OCI-LY3 (cell line): ENCODE measurements at regions not wholly inside any gene's neighbourhood (a gene's known extent, or its start where the extent isn't known, plus 50 kb on each side); places are given as distances from the start of the nearest gene placed in this dataset.

Experiments
- H2AFZ ChIP-seq: fragments of 200-600, 300-600 bp; shearing (Covaris generic); 2 replicates; pipeline ENCODE4 v1.6.0; 2014; ENCODE audit warnings: antibody characterized with exemption, low read depth, low read length
- H3K27ac ChIP-seq: fragments of 200-600, 300-600 bp; sonication (generic); 2 replicates; pipeline ENCODE4 v1.5.1; 2014; ENCODE audit warnings: mild to moderate bottlenecking, low read length, moderate library complexity, mixed read lengths
- H3K27me3 ChIP-seq: fragments of 200-600, 300-600 bp; sonication (generic); 2 replicates; pipeline ENCODE4 v1.6.1; 2014; ENCODE audit warnings: low read depth, low read length, mixed read lengths
- H3K36me3 ChIP-seq: fragments of 200-600, 300-600 bp; sonication (generic); replicated peaks from 2 replicates; pipeline ENCODE3; 2014; ENCODE audit warnings: low read depth, low read length, mixed read lengths
- H3K4me1 ChIP-seq: fragments of 300-600, 200-600 bp; sonication (generic); 2 replicates; pipeline ENCODE4 v1.6.1; 2014; ENCODE audit warnings: low read length, mixed read lengths
- H3K4me2 ChIP-seq: fragments of 200-600, 300-600 bp; sonication (generic); 2 replicates; pipeline ENCODE4 v1.6.1; 2014; ENCODE audit warnings: low read length, mixed read lengths
- H3K4me3 ChIP-seq: fragments of 300-600, 200-600 bp; sonication (generic); 2 replicates; pipeline ENCODE4 v1.5.1; 2014; ENCODE audit warnings: antibody characterized with exemption, mild to moderate bottlenecking, low read length, moderate library complexity
- H3K79me2 ChIP-seq: fragments of 300-600, 200-600 bp; shearing (Covaris generic); 2 replicates; pipeline ENCODE4 v1.6.1; 2014; ENCODE audit warnings: mild to moderate bottlenecking, low read length, mixed read lengths
- H3K9ac ChIP-seq: fragments of 300-600, 200-600 bp; shearing (Covaris generic); 2 replicates; pipeline ENCODE4 v1.6.0; 2014; ENCODE audit warnings: mild to moderate bottlenecking, low read length, moderate library complexity
- H3K9me3 ChIP-seq: fragments of 200-600, 300-600 bp; shearing (Covaris generic); 2 replicates; pipeline ENCODE4 v1.6.1; 2014; ENCODE audit warnings: low read length, mixed read lengths; ENCODE audit not compliant: insufficient read depth
- H4K20me1 ChIP-seq: fragments of 200-600, 300-600 bp; sonication (generic); 2 replicates; pipeline ENCODE4 v1.6.1; 2016; ENCODE audit warnings: low read length, mixed read lengths; ENCODE audit not compliant: insufficient read depth
- CTCF ChIP-seq: fragments of 200-600, 300-600 bp; sonication (generic); IDR thresholded peaks from 2 replicates; pipeline ENCODE4 v1.5.1; 2014; ENCODE audit warnings: antibody characterized with exemption, low read length, low read depth
- EZH2phosphoT487 ChIP-seq: fragments of 200-600 bp; shearing (Covaris generic); IDR thresholded peaks from 2 replicates; pipeline ENCODE4 v1.6.1; 2018; ENCODE audit warnings: antibody characterized with exemption, mixed run types, low read depth

- no peaks in the 10 kb centered on the region for H3K79me2 ChIP-seq
- TF ChIP-seq EZH2phosphoT487 (no peak), CTCF (no peak)
- H3K27me3 ChIP-seq: peaks cover 40% of the 10 kb centered on the region
- H3K27ac ChIP-seq: no peak overlapping the region
- H3K4me1 ChIP-seq: no peaks in the 10 kb centered on the region
- no peak overlapping the region for H3K4me2 ChIP-seq
- no peaks in the 10 kb centered on the region for H3K36me3 ChIP-seq
- no peak overlapping the region for H2AFZ ChIP-seq
- H3K9ac ChIP-seq: no peak overlapping the region
- no peaks in the 10 kb centered on the region for H4K20me1 ChIP-seq
- H3K4me3 ChIP-seq: no peak overlapping the region
- H3K9me3 ChIP-seq: no peaks in the 10 kb centered on the region
Observed at GRCh38 chr5:176733406-176734262, 76.7 kb upstream of the UNC5A start.

GRCh38 chr5:176734756-176735342 lies 75.5 kb upstream of the UNC5A start:
- Histone ChIP-seq H3K27ac (no peak overlapping the region), H3K79me2 (no peaks in the 10 kb centered on the region), H3K9me3 (no peaks in the 10 kb centered on the region), H3K4me2 (no peak overlapping the region), H3K4me3 (no peak overlapping the region), H4K20me1 (no peaks in the 10 kb centered on the region), H3K9ac (no peak overlapping the region), H3K36me3 (no peaks in the 10 kb centered on the region), H3K4me1 (no peaks in the 10 kb centered on the region), H3K27me3 (peaks cover 35% of the 10 kb centered on the region), H2AFZ (no peak overlapping the region)
- TF ChIP-seq EZH2phosphoT487 (no peak), CTCF (no peak)

GRCh38 chr5:176735383-176736265 lies 74.7 kb upstream of the UNC5A start:
- H3K79me2 ChIP-seq: no peaks in the 10 kb centered on the region
- H2AFZ ChIP-seq: no peak overlapping the region
- H4K20me1 ChIP-seq: no peaks in the 10 kb centered on the region
- no peak overlapping the region for H3K9ac ChIP-seq
- H3K4me1 ChIP-seq: no peaks in the 10 kb centered on the region
- H3K27me3 ChIP-seq: peaks cover 32% of the 10 kb centered on the region
- H3K4me2 ChIP-seq: no peak overlapping the region
- H3K9me3 ChIP-seq: no peaks in the 10 kb centered on the region
- no peaks in the 10 kb centered on the region for H3K36me3 ChIP-seq
- no peak for TF ChIP-seq CTCF
- TF ChIP-seq EZH2phosphoT487: no peak
- no peak overlapping the region for H3K27ac ChIP-seq
- H3K4me3 ChIP-seq: no peak overlapping the region
